Glutamatergic neuron (in vitro differentiated cells): ENCODE measurements at regions not wholly inside any gene's neighbourhood (a gene's known extent, or its start where the extent isn't known, plus 50 kb on each side); places are given as distances from the start of the nearest gene placed in this dataset.

Experiments
- DNase-seq: peaks from one replicate; pipeline ENCODE4 v3.0.0; 2022
- H3K27ac Mint-ChIP-seq: one replicate; pipeline ENCODE4 v1.8.0; 2020; ENCODE audit warnings: mild to moderate bottlenecking, mixed read lengths, inconsistent platforms; ENCODE audit not compliant: unreplicated experiment
- H3K27me3 Mint-ChIP-seq: one replicate; pipeline ENCODE4 v1.8.0; 2020; ENCODE audit warnings: mild to moderate bottlenecking, moderate library complexity, mixed read lengths, inconsistent platforms; ENCODE audit not compliant: unreplicated experiment
- H3K36me3 Mint-ChIP-seq: one replicate; pipeline ENCODE4 v1.8.0; 2020; ENCODE audit warnings: mild to moderate bottlenecking, mixed read lengths, inconsistent platforms; ENCODE audit not compliant: unreplicated experiment
- H3K4me1 Mint-ChIP-seq: one replicate; pipeline ENCODE4 v1.8.0; 2020; ENCODE audit warnings: mild to moderate bottlenecking, low read depth, mixed read lengths, inconsistent platforms; ENCODE audit not compliant: unreplicated experiment
- H3K4me3 Mint-ChIP-seq: one replicate; pipeline ENCODE4 v1.8.0; 2020; ENCODE audit warnings: mild to moderate bottlenecking, mixed read lengths, inconsistent platforms; ENCODE audit not compliant: unreplicated experiment
- H3K9me3 Mint-ChIP-seq: one replicate; pipeline ENCODE4 v1.8.0; 2020; ENCODE audit warnings: mild to moderate bottlenecking, moderate library complexity, mixed read lengths, inconsistent platforms; ENCODE audit not compliant: unreplicated experiment
- CTCF ChIP-seq: fragments of 200-600 bp; sonication (generic); IDR thresholded peaks from one replicate; pipeline ENCODE4 v1.5.0; 2021; ENCODE audit not compliant: partially characterized antibody, unreplicated experiment

- TF ChIP-seq CTCF = no peak
- H3K9me3 Mint-ChIP-seq = no peaks in the 10 kb centered on the region
- H3K4me1 Mint-ChIP-seq = no peaks in the 10 kb centered on the region
- H3K4me3 Mint-ChIP-seq = no peak overlapping the region
- no peak overlapping the region for H3K27ac Mint-ChIP-seq
- no peaks in the 10 kb centered on the region for H3K27me3 Mint-ChIP-seq
- no peaks in the 10 kb centered on the region for H3K36me3 Mint-ChIP-seq
- DNase-seq = no peak
These were observed 2123.7 kb upstream of the RAG2 start for GRCh38 chr11:38721586-38722315.

- Mint-ChIP-seq H3K9me3 (no peaks in the 10 kb centered on the region), H3K4me1 (no peaks in the 10 kb centered on the region), H3K27ac (no peak overlapping the region), H3K27me3 (no peaks in the 10 kb centered on the region), H3K36me3 (no peaks in the 10 kb centered on the region), H3K4me3 (no peak overlapping the region)
- TF ChIP-seq CTCF = no peak
- DNase-seq = no peak
These were observed 2120.6 kb upstream of the RAG2 start for GRCh38 chr11:38718659-38719058.

GRCh38 chr11:38718049-38718448 is 2120.0 kb upstream of the RAG2 start:
- no peak for DNase-seq
- no peak for TF ChIP-seq CTCF
- Mint-ChIP-seq H3K4me1 (no peaks in the 10 kb centered on the region), H3K9me3 (no peaks in the 10 kb centered on the region), H3K27ac (no peak overlapping the region), H3K27me3 (no peaks in the 10 kb centered on the region), H3K36me3 (no peaks in the 10 kb centered on the region), H3K4me3 (no peak overlapping the region)

- Mint-ChIP-seq H3K36me3 (no peaks in the 10 kb centered on the region), H3K27me3 (no peaks in the 10 kb centered on the region), H3K4me3 (no peak overlapping the region), H3K9me3 (no peaks in the 10 kb centered on the region), H3K4me1 (no peaks in the 10 kb centered on the region), H3K27ac (no peak overlapping the region)
- DNase-seq = no peak
- no peak for TF ChIP-seq CTCF
These were observed 2113.1 kb upstream of the RAG2 start for GRCh38 chr11:38711110-38711509.

GRCh38 chr11:38710262-38710661 is 2112.2 kb upstream of the RAG2 start:
- DNase-seq = no peak
- Mint-ChIP-seq H3K4me1 (no peaks in the 10 kb centered on the region), H3K27me3 (no peaks in the 10 kb centered on the region), H3K9me3 (no peaks in the 10 kb centered on the region), H3K36me3 (no peaks in the 10 kb centered on the region), H3K27ac (no peak overlapping the region), H3K4me3 (no peak overlapping the region)
- TF ChIP-seq CTCF = no peak
